Stimulated activated effector memory CD8-positive, alpha-beta T cell treated with anti-CD3 and anti-CD28 coated beads, Interleukin-12 subunit alpha, Interleukin-12 subunit beta, amount 100 ng/mL, for 72 hours (primary cell): ENCODE measurements at regions not wholly inside any gene's neighbourhood (a gene's known extent, or its start where the extent isn't known, plus 50 kb on each side); places are given as distances from the start of the nearest gene placed in this dataset.

ENCODE experiments used
- ATAC-seq: fragments of 150-1000 bp; cut with Tn5 transposase; 2 replicates; pipeline ENCODE4 v1.10.0; 2021
- DNase-seq, 2 donors: peaks; one replicate each; pipeline ENCODE4 v3.0.0; 2021 to 2022; ENCODE audit warnings: low spot score in 2 of 2
- H3K27ac Mint-ChIP-seq: one replicate; pipeline ENCODE4 v1.8.0; 2022; ENCODE audit warnings: mild to moderate bottlenecking, mixed read lengths
- H3K36me3 Mint-ChIP-seq: one replicate; pipeline ENCODE4 v1.8.0; 2022; ENCODE audit warnings: mild to moderate bottlenecking, mixed read lengths
- H3K4me1 Mint-ChIP-seq: one replicate; pipeline ENCODE4 v1.8.0; 2022; ENCODE audit warnings: mixed read lengths
- H3K4me3 Mint-ChIP-seq: one replicate; pipeline ENCODE4 v1.8.0; 2022; ENCODE audit warnings: mild to moderate bottlenecking, mixed read lengths
- H3K9me3 Mint-ChIP-seq: one replicate; pipeline ENCODE4 v1.8.0; 2022; ENCODE audit warnings: mixed read lengths

GRCh38 chr22:44427611-44428470 lies 70.2 kb downstream of the RTL6 start:
- DNase-seq: no peak
- Mint-ChIP-seq H3K9me3 (no peaks in the 10 kb centered on the region), H3K36me3 (no peaks in the 10 kb centered on the region), H3K4me3 (no peak overlapping the region), H3K27ac (no peak overlapping the region), H3K4me1 (peaks cover 5% of the 10 kb centered on the region)
- ATAC-seq: no peak

- ATAC-seq: no peak
- no peak overlapping the region for H3K27ac Mint-ChIP-seq
- H3K9me3 Mint-ChIP-seq: no peaks in the 10 kb centered on the region
- DNase-seq: no peak
- H3K4me1 Mint-ChIP-seq: peaks cover 8% of the 10 kb centered on the region
- H3K36me3 Mint-ChIP-seq: no peaks in the 10 kb centered on the region
- H3K4me3 Mint-ChIP-seq: no peak overlapping the region
Measured at GRCh38 chr22:44426981-44427380, 71.1 kb downstream of the RTL6 start.

- ATAC-seq (no peak), DNase-seq (no peak)
- peaks cover 8% of the 10 kb centered on the region for H3K4me1 Mint-ChIP-seq
- H3K27ac Mint-ChIP-seq: no peak overlapping the region
- H3K4me3 Mint-ChIP-seq: no peak overlapping the region
- H3K9me3 Mint-ChIP-seq: peaks cover 3% of the 10 kb centered on the region
- H3K36me3 Mint-ChIP-seq: no peaks in the 10 kb centered on the region
Measured at GRCh38 chr22:44425694-44426045, 72.4 kb downstream of the RTL6 start.

- H3K4me3 Mint-ChIP-seq: no peak overlapping the region
- no peak overlapping the region for H3K27ac Mint-ChIP-seq
- ATAC-seq (no peak), DNase-seq (no peak)
- peaks cover 5% of the 10 kb centered on the region for H3K9me3 Mint-ChIP-seq
- no peaks in the 10 kb centered on the region for H3K36me3 Mint-ChIP-seq
- peaks cover 8% of the 10 kb centered on the region for H3K4me1 Mint-ChIP-seq
Measured at GRCh38 chr22:44424867-44425693, 73.0 kb downstream of the RTL6 start.

- Mint-ChIP-seq H3K4me1 (peaks cover 8% of the 10 kb centered on the region), H3K27ac (no peak overlapping the region)
- ATAC-seq: no peak
Measured at GRCh38 chr22:44424359-44424682, 73.7 kb downstream of the RTL6 start.

GRCh38 chr22:44423556-44424358 lies 74.3 kb downstream of the RTL6 start:
- peaks cover 12% of the 10 kb centered on the region for H3K9me3 Mint-ChIP-seq
- no peak overlapping the region for H3K27ac Mint-ChIP-seq
- no peak for DNase-seq
- no peaks in the 10 kb centered on the region for H3K36me3 Mint-ChIP-seq
- H3K4me3 Mint-ChIP-seq: no peak overlapping the region
- peaks cover 8% of the 10 kb centered on the region for H3K4me1 Mint-ChIP-seq
- ATAC-seq: no peak

More at GRCh38 chr22:44424359-44424682, 73.7 kb downstream of the RTL6 start:
- Mint-ChIP-seq H3K9me3 (peaks cover 12% of the 10 kb centered on the region), H3K36me3 (no peaks in the 10 kb centered on the region), H3K4me3 (no peak overlapping the region)
- no peak for DNase-seq

GRCh38 chr22:44422746-44423380 lies 75.2 kb downstream of the RTL6 start:
- no peak for ATAC-seq
- Mint-ChIP-seq H3K36me3 (no peaks in the 10 kb centered on the region), H3K9me3 (peaks cover 12% of the 10 kb centered on the region), H3K27ac (no peak overlapping the region), H3K4me3 (no peak overlapping the region), H3K4me1 (peaks cover 8% of the 10 kb centered on the region)
- no peak for DNase-seq

- no peak for ATAC-seq
- Mint-ChIP-seq H3K36me3 (no peaks in the 10 kb centered on the region), H3K9me3 (peaks cover 20% of the 10 kb centered on the region), H3K27ac (no peak overlapping the region), H3K4me3 (no peak overlapping the region), H3K4me1 (peaks cover 8% of the 10 kb centered on the region)
- no peak for DNase-seq
Measured at GRCh38 chr22:44419429-44419828, 78.6 kb downstream of the RTL6 start.

- Mint-ChIP-seq H3K27ac (no peak overlapping the region), H3K9me3 (peaks cover 8% of the 10 kb centered on the region), H3K4me1 (no peaks in the 10 kb centered on the region), H3K36me3 (no peaks in the 10 kb centered on the region), H3K4me3 (no peak overlapping the region)
- ATAC-seq: no peak
- DNase-seq: no peak
Measured at GRCh38 chr22:44413211-44413610, 84.8 kb downstream of the RTL6 start.

GRCh38 chr22:44412136-44412731 lies 85.8 kb downstream of the RTL6 start:
- H3K27ac Mint-ChIP-seq: no peak overlapping the region

GRCh38 chr22:44411226-44412135 lies 86.6 kb downstream of the RTL6 start:
- H3K4me3 Mint-ChIP-seq: no peak overlapping the region
- H3K4me1 Mint-ChIP-seq: no peaks in the 10 kb centered on the region
- H3K36me3 Mint-ChIP-seq: no peaks in the 10 kb centered on the region
- H3K9me3 Mint-ChIP-seq: peaks cover 6% of the 10 kb centered on the region
- no peak for ATAC-seq
- H3K27ac Mint-ChIP-seq: no peak overlapping the region
- no peak for DNase-seq

More at GRCh38 chr22:44412136-44412731, 85.8 kb downstream of the RTL6 start:
- Mint-ChIP-seq H3K36me3 (no peaks in the 10 kb centered on the region), H3K4me1 (no peaks in the 10 kb centered on the region), H3K4me3 (no peak overlapping the region), H3K9me3 (peaks cover 8% of the 10 kb centered on the region)
- DNase-seq (no peak), ATAC-seq (no peak)

- Mint-ChIP-seq H3K9me3 (no peaks in the 10 kb centered on the region), H3K4me3 (no peak overlapping the region), H3K36me3 (no peaks in the 10 kb centered on the region), H3K27ac (no peak overlapping the region), H3K4me1 (no peaks in the 10 kb centered on the region)
- no peak for ATAC-seq
- no peak for DNase-seq
Measured at GRCh38 chr22:44410451-44410991, 87.5 kb downstream of the RTL6 start.

GRCh38 chr22:44409974-44410316 lies 88.1 kb downstream of the RTL6 start:
- no peak overlapping the region for H3K27ac Mint-ChIP-seq
- ATAC-seq (no peak), DNase-seq (no peak)
- no peaks in the 10 kb centered on the region for H3K36me3 Mint-ChIP-seq
- no peak overlapping the region for H3K4me3 Mint-ChIP-seq
- H3K9me3 Mint-ChIP-seq: no peaks in the 10 kb centered on the region
- no peaks in the 10 kb centered on the region for H3K4me1 Mint-ChIP-seq
